Loucy (cell line): ENCODE measurements at regions not wholly inside any gene's neighbourhood (a gene's known extent, or its start where the extent isn't known, plus 50 kb on each side); places are given as distances from the start of the nearest gene placed in this dataset.
"Not testable (repeated sequence)": the region's sequence is repeated elsewhere in the genome, so short reads cannot be mapped to it uniquely, and the experiment has no call there.

Experiments
- H2AFZ ChIP-seq: fragments of 200-600 bp; sonication (generic); 2 replicates; pipeline ENCODE4 v1.6.0; 2016; ENCODE audit warnings: antibody characterized with exemption, mild to moderate bottlenecking, low read length, moderate library complexity
- H3F3A ChIP-seq: fragments of 200-600 bp; 2 replicates; pipeline ENCODE4 v1.6.0; 2016; ENCODE audit warnings: antibody characterized with exemption, low read depth, mild to moderate bottlenecking
- H3K27me3 ChIP-seq: fragments of 200-600 bp; sonication (generic); 2 replicates; pipeline ENCODE4 v1.6.1; 2014; ENCODE audit warnings: low read length, mild to moderate bottlenecking; ENCODE audit not compliant: insufficient read depth, poor library complexity, severe bottlenecking
- H3K36me3 ChIP-seq: fragments of 200-600 bp; sonication (generic); 2 replicates; pipeline ENCODE4 v1.6.1; 2016; ENCODE audit warnings: low read length; ENCODE audit not compliant: insufficient read depth
- H3K4me1 ChIP-seq: fragments of 200-600 bp; sonication (generic); 2 replicates; pipeline ENCODE4 v1.5.1; 2014; ENCODE audit warnings: low read length, mild to moderate bottlenecking; ENCODE audit not compliant: insufficient read depth, poor library complexity, severe bottlenecking
- H3K4me2 ChIP-seq: fragments of 200-600 bp; sonication (generic); 2 replicates; pipeline ENCODE4 v1.6.0; 2014; ENCODE audit warnings: antibody characterized with exemption, low read length, low read depth, mild to moderate bottlenecking; ENCODE audit not compliant: poor library complexity, severe bottlenecking
- H3K4me3 ChIP-seq: fragments of 200-600 bp; sonication (generic); 2 replicates; pipeline ENCODE4 v1.5.1; 2014; ENCODE audit warnings: low read length, mild to moderate bottlenecking, mixed read lengths; ENCODE audit not compliant: poor library complexity, severe bottlenecking
- H3K79me2 ChIP-seq: fragments of 200-600 bp; sonication (generic); 2 replicates; pipeline ENCODE4 v1.6.1; 2014; ENCODE audit warnings: low read length; ENCODE audit not compliant: insufficient read depth
- H3K9ac ChIP-seq: fragments of 200-600 bp; sonication (generic); 2 replicates; pipeline ENCODE4 v1.6.0; 2014; ENCODE audit warnings: mild to moderate bottlenecking, low read depth, low read length, moderate library complexity; ENCODE audit not compliant: poor library complexity, severe bottlenecking
- H3K9me2 ChIP-seq: fragments of 200-600 bp; sonication (generic); replicated peaks from 2 replicates; pipeline ENCODE4 v1.6.1; 2016; ENCODE audit warnings: low read depth, low read length, mixed read lengths
- H3K9me3 ChIP-seq: fragments of 200-600 bp; sonication (generic); 2 replicates; pipeline ENCODE4 v1.6.1; 2014; ENCODE audit warnings: mild to moderate bottlenecking, antibody characterized with exemption, low read length, low read depth; ENCODE audit not compliant: insufficient read depth
- H4K20me1 ChIP-seq: fragments of 200-600 bp; sonication (generic); 2 replicates; pipeline ENCODE4 v1.6.0; 2014; ENCODE audit warnings: antibody characterized with exemption, low read length, mild to moderate bottlenecking; ENCODE audit not compliant: insufficient read depth, poor library complexity, severe bottlenecking
- CTCF ChIP-seq: fragments of 200-600 bp; sonication (generic); conservative IDR thresholded peaks from 2 replicates; pipeline ENCODE4 v1.5.1; 2014; ENCODE audit warnings: mild to moderate bottlenecking, antibody characterized with exemption, low read length
- EZH2phosphoT487 ChIP-seq: fragments of 200-600 bp; IDR thresholded peaks from 2 replicates; pipeline ENCODE4 v1.6.1; 2018; ENCODE audit warnings: antibody characterized with exemption, mild to moderate bottlenecking, moderate library complexity, borderline replicate concordance

- Histone ChIP-seq H3K79me2 (no peaks in the 10 kb centered on the region), H3K27me3 (no peaks in the 10 kb centered on the region)
- no peak for TF ChIP-seq EZH2phosphoT487
- TF ChIP-seq CTCF = no peak
Observed at GRCh38 chr17:62307196-62307595, 73.2 kb upstream of the EFCAB3 start.

GRCh38 chr17:62303476-62303875, 76.9 kb upstream of the EFCAB3 start:
- Histone ChIP-seq H3K4me1 (no peaks in the 10 kb centered on the region), H3K4me2 (no peak overlapping the region), H3K79me2 (no peaks in the 10 kb centered on the region), H3K36me3 (no peaks in the 10 kb centered on the region), H3K9me2 (no peaks in the 10 kb centered on the region), H3K9ac (no peak overlapping the region), H3K9me3 (no peaks in the 10 kb centered on the region), H3K27me3 (no peaks in the 10 kb centered on the region), H3K4me3 (no peak overlapping the region), H3F3A (no peaks in the 10 kb centered on the region), H2AFZ (no peak overlapping the region), H4K20me1 (no peaks in the 10 kb centered on the region)
- TF ChIP-seq CTCF (no peak), EZH2phosphoT487 (no peak)

More at GRCh38 chr17:62307196-62307595, 73.2 kb upstream of the EFCAB3 start:
- no peak overlapping the region for H3K9ac ChIP-seq
- no peaks in the 10 kb centered on the region for H3K9me3 ChIP-seq
- no peaks in the 10 kb centered on the region for H3K9me2 ChIP-seq
- no peak overlapping the region for H2AFZ ChIP-seq
- H3F3A ChIP-seq = no peaks in the 10 kb centered on the region
- no peaks in the 10 kb centered on the region for H4K20me1 ChIP-seq
- H3K4me3 ChIP-seq = no peak overlapping the region
- H3K36me3 ChIP-seq = no peaks in the 10 kb centered on the region
- H3K4me1 ChIP-seq = no peaks in the 10 kb centered on the region
- no peak overlapping the region for H3K4me2 ChIP-seq

GRCh38 chr17:62300697-62301096, 79.7 kb upstream of the EFCAB3 start:
- H3K4me3 ChIP-seq = no peak overlapping the region
- TF ChIP-seq CTCF (no peak), EZH2phosphoT487 (no peak)
- H3K27me3 ChIP-seq = no peaks in the 10 kb centered on the region
- H2AFZ ChIP-seq = no peak overlapping the region
- no peaks in the 10 kb centered on the region for H3F3A ChIP-seq
- no peaks in the 10 kb centered on the region for H3K36me3 ChIP-seq
- H3K4me1 ChIP-seq = no peaks in the 10 kb centered on the region
- no peak overlapping the region for H3K4me2 ChIP-seq
- no peaks in the 10 kb centered on the region for H4K20me1 ChIP-seq
- no peak overlapping the region for H3K9ac ChIP-seq
- H3K9me2 ChIP-seq = no peaks in the 10 kb centered on the region
- H3K79me2 ChIP-seq = no peaks in the 10 kb centered on the region
- no peaks in the 10 kb centered on the region for H3K9me3 ChIP-seq

- H3F3A ChIP-seq, H3K9ac ChIP-seq, H3K9me3 ChIP-seq, H3K27me3 ChIP-seq, H3K79me2 ChIP-seq, H3K4me3 ChIP-seq, H3K4me2 ChIP-seq, H3K9me2 ChIP-seq, H2AFZ ChIP-seq, H4K20me1 ChIP-seq, H3K36me3 ChIP-seq, H3K4me1 ChIP-seq: not testable (repeated sequence)
Observed at GRCh38 chr17:62275290-62275689, 105.1 kb upstream of the EFCAB3 start.

GRCh38 chr17:62268361-62268760, 112.0 kb upstream of the EFCAB3 start:
- H3K9me3 ChIP-seq, H2AFZ ChIP-seq, H4K20me1 ChIP-seq, H3K79me2 ChIP-seq, H3K9ac ChIP-seq, H3K9me2 ChIP-seq, H3F3A ChIP-seq, H3K4me2 ChIP-seq, H3K4me3 ChIP-seq, H3K4me1 ChIP-seq, H3K27me3 ChIP-seq, H3K36me3 ChIP-seq: not testable (repeated sequence)
